BE2C (cell line): ENCODE measurements at regions not wholly inside any gene's neighbourhood (a gene's known extent, or its start where the extent isn't known, plus 50 kb on each side); places are given as distances from the start of the nearest gene placed in this dataset.

Experiments used
- DNase-seq: peaks from one replicate; pipeline ENCODE4 v3.0.0-alpha.2; 2020
- H3K27me3 ChIP-seq: fragments of 250-450 bp; sonication (Bioruptor Pico); 2 replicates; pipeline ENCODE4 v1.5.1; 2020; ENCODE audit warnings: mild to moderate bottlenecking
- H3K36me3 ChIP-seq: fragments of 250-450 bp; sonication (Bioruptor Pico); 2 replicates; pipeline ENCODE4 v1.5.1; 2020; ENCODE audit warnings: mild to moderate bottlenecking
- H3K4me1 ChIP-seq: fragments of 250-450 bp; sonication (Bioruptor Pico); 2 replicates; pipeline ENCODE4 v1.5.1; 2020
- H3K4me3 ChIP-seq: 2 replicates; pipeline ENCODE4 v1.5.1; 2011; ENCODE audit warnings: low read depth, low read length
- H3K9me3 ChIP-seq: fragments of 250-450 bp; sonication (Bioruptor Pico); 2 replicates; pipeline ENCODE4 v1.5.1; 2020
- TF ChIP-seq, protein P1 (sequence below): IDR thresholded peaks from 2 replicates; pipeline ENCODE4 v1.5.1; 2012; ENCODE audit warnings: mild to moderate bottlenecking, low read depth, low read length

DNA sequence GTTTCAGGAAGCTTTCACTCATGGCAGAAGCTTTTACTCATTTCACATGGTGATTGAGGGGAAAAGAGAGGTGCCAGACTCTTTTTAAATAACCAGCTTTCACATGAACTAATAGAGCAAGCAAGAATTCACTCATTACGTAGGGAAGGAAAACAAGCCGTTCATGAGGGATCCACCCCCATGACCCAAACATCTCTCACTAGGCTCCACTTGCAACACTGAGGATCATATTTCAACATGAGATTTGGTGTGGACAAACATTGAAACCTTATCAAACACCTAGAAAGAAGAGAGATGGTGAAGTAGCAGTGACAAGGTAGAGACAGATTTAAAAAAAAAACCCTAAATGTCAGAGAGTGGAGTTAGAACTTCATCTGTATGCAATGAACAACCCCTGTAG lies 408.6 kb upstream of the PDZRN3 start:
- no peak for DNase-seq
- Histone ChIP-seq H3K9me3 (no peaks in the 10 kb centered on the region), H3K36me3 (no peaks in the 10 kb centered on the region), H3K4me1 (no peaks in the 10 kb centered on the region), H3K27me3 (no peaks in the 10 kb centered on the region), H3K4me3 (no peak overlapping the region)
- TF ChIP-seq, protein P1, sequence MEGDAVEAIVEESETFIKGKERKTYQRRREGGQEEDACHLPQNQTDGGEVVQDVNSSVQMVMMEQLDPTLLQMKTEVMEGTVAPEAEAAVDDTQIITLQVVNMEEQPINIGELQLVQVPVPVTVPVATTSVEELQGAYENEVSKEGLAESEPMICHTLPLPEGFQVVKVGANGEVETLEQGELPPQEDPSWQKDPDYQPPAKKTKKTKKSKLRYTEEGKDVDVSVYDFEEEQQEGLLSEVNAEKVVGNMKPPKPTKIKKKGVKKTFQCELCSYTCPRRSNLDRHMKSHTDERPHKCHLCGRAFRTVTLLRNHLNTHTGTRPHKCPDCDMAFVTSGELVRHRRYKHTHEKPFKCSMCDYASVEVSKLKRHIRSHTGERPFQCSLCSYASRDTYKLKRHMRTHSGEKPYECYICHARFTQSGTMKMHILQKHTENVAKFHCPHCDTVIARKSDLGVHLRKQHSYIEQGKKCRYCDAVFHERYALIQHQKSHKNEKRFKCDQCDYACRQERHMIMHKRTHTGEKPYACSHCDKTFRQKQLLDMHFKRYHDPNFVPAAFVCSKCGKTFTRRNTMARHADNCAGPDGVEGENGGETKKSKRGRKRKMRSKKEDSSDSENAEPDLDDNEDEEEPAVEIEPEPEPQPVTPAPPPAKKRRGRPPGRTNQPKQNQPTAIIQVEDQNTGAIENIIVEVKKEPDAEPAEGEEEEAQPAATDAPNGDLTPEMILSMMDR = no peak

DNA sequence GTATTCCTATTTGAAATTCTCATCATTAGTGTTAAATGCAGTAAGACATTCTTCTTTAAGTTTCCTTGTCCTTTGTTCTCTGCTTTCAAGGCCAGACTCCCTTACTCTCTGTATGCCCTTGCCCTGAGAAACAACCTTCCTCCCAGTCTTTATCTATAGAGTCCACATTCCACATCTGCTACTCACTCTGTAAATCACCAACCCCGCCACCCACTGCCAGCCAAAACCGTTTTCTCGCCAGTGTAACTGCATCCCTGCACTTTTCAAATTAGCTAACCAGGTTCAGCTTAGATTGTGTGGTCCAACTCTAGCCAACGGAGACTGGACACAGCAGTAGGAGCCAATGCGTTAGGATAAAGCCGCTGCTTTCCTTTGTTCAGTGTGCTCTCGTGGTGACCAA lies 402.4 kb upstream of the PDZRN3 start:
- H3K4me3 ChIP-seq = no peak overlapping the region
- H3K36me3 ChIP-seq = no peaks in the 10 kb centered on the region
- no peaks in the 10 kb centered on the region for H3K9me3 ChIP-seq
- H3K4me1 ChIP-seq = no peaks in the 10 kb centered on the region
- TF ChIP-seq, protein P1 = no peak
- DNase-seq = no peak
- H3K27me3 ChIP-seq = no peaks in the 10 kb centered on the region

DNA sequence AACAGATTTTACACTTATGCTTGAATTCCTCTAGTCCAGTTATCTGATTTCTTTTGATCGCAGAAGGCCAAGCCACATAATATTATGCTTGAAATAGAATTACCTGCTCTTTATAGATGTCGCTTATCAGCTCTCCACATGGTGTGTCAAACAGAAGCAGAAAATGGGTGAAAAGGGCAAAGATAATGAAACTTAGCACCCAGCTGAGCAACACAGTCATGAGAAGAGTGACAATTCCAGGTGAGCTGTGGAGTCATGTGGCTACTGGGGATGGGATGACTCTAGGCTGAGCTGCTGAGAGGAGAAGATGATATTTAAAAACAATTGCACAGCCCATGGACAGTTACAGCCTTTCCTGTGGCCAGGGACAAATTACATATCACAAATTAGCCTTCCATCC lies 398.7 kb upstream of the PDZRN3 start:
- Histone ChIP-seq H3K9me3 (no peaks in the 10 kb centered on the region), H3K36me3 (no peaks in the 10 kb centered on the region), H3K4me3 (no peak overlapping the region), H3K27me3 (no peaks in the 10 kb centered on the region), H3K4me1 (no peaks in the 10 kb centered on the region)
- TF ChIP-seq, protein P1 = no peak
- DNase-seq = no peak

DNA sequence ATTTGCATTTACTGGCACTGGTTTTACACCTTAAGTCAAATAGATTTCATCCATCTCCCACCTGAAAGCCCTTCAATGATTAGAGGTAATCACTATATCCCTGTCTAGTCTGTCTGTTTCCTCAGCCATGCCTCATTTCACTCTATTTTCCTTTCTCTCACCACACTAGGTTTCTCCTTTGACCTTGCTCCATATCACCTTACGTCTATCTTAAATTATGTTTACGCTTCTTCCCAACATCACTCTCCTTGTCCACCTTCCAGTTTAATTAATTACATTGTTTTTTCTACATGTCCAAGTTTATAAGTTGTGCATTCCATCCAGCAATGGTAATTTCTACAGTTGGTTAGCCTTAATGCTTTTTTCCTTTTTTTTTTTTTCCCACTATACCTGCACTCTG lies 396.7 kb upstream of the PDZRN3 start:
- H3K4me1 ChIP-seq = no peaks in the 10 kb centered on the region
- no peaks in the 10 kb centered on the region for H3K36me3 ChIP-seq
- no peak for DNase-seq
- H3K9me3 ChIP-seq = no peaks in the 10 kb centered on the region
- H3K27me3 ChIP-seq = no peaks in the 10 kb centered on the region
- no peak overlapping the region for H3K4me3 ChIP-seq
- TF ChIP-seq, protein P1 = no peak

DNA sequence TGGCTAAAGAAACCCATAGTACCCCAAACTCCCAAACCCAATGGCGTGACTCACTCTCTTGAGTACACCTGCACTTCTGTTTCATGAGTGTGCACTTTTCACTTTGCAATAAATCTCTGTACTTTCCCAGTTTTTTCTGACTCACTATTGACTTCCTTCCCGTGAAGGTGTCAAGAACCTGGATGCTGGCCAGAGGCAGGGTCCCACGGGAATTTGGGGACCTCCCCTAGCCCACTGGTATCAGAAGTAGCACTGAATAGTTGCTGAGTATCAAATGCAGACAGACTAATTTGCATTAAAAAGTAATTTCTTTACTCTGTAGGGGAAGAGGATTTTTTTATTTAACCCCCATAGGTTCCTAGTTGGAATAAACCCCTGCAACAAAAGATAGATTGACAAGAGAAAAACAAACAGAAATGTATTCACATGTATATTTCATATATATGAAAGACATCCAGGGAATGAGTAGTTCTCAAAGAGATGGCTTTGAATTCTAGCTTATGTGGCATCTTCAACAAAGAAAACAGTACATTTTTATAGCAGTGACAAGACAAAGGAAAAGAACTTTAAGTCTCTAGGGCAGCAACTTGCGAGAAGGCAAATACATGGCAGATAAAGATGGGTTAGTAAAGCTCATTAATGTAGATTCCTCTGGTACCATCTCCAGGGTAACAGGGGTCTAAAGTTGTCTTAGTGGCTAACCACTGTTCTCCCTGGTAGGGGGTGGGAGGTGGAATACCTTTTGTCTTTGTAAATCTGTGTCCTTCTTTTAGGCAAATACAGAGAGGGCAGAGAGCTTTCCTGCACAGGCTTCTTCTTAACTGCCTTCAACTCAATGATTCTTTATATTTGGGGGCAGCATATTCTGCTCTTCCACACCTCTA lies 385.5 kb upstream of the PDZRN3 start:
- DNase-seq = no peak
- no peaks in the 10 kb centered on the region for H3K27me3 ChIP-seq
- TF ChIP-seq, protein P1 = no peak
- no peaks in the 10 kb centered on the region for H3K4me1 ChIP-seq
- H3K4me3 ChIP-seq = no peak overlapping the region
- H3K36me3 ChIP-seq = no peaks in the 10 kb centered on the region
- H3K9me3 ChIP-seq = no peaks in the 10 kb centered on the region

DNA sequence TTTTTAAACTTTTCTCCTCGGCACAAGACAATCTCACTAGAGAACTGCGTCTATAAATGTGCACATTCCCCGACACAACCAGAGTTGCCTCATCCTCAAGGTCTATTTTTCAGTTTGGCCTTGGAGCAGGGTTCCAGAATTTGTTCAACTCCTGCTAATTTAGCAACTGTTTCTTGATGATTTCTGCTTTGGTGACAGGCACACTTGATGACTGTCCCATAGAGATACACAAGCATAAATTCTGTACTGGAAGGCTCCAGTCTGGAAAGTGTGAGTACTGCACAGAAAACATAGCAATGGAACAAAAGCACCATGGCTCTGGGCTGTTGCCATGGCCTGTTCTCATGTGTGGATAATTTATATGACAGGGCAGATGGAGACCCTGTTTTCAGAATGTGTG lies 379.6 kb upstream of the PDZRN3 start:
- DNase-seq = no peak
- no peak overlapping the region for H3K4me3 ChIP-seq
- TF ChIP-seq, protein P1 = no peak

More for the DNA sequence above, 379.6 kb upstream of the PDZRN3 start:
- Histone ChIP-seq H3K4me1 (no peaks in the 10 kb centered on the region), H3K36me3 (no peaks in the 10 kb centered on the region), H3K27me3 (no peaks in the 10 kb centered on the region), H3K9me3 (no peaks in the 10 kb centered on the region)
